ENCODE measurements at regions not wholly inside any gene's neighbourhood (a gene's known extent, or its start where the extent isn't known, plus 50 kb on each side); places are given as distances from the start of the nearest gene placed in this dataset.

- Histone ChIP-seq H3K9ac (ENCODE audit: low read depth, low read length) (no peak overlapping the region), H3K4me1 (ENCODE audit: insufficient read depth, low read length) (no peaks in the 10 kb centered on the region), H3K27ac (ENCODE audit: low read length) (no peak overlapping the region), H3K9me3 (ENCODE audit: insufficient read depth, low read depth, low read length) (no peaks in the 10 kb centered on the region), H3K27me3 (ENCODE audit: insufficient read depth, low read length) (no peaks in the 10 kb centered on the region), H3K36me3 (ENCODE audit: insufficient read depth, low read depth, low read length) (no peaks in the 10 kb centered on the region), H3K4me3 (ENCODE audit: low read length) (no peak overlapping the region)
Observed at GRCh38 chr16:52212841-52213240, 334.1 kb downstream of the TOX3 start.

- no peaks in the 10 kb centered on the region for H3K36me3 ChIP-seq (ENCODE audit: insufficient read depth, low read depth, low read length)
- H3K27me3 ChIP-seq (ENCODE audit: insufficient read depth, low read length), result no peaks in the 10 kb centered on the region
- no peaks in the 10 kb centered on the region for H3K4me1 ChIP-seq (ENCODE audit: insufficient read depth, low read length)
- H3K4me3 ChIP-seq (ENCODE audit: low read length), result no peak overlapping the region
- no peak overlapping the region for H3K27ac ChIP-seq (ENCODE audit: low read length)
- H3K9me3 ChIP-seq (ENCODE audit: insufficient read depth, low read depth, low read length), result no peaks in the 10 kb centered on the region
- no peak overlapping the region for H3K9ac ChIP-seq (ENCODE audit: low read depth, low read length)
Observed at GRCh38 chr16:52209227-52209626, 337.7 kb downstream of the TOX3 start.

- no peak overlapping the region for H3K4me3 ChIP-seq (ENCODE audit: low read length)
- H3K4me1 ChIP-seq (ENCODE audit: insufficient read depth, low read length), result no peaks in the 10 kb centered on the region
- no peaks in the 10 kb centered on the region for H3K9me3 ChIP-seq (ENCODE audit: insufficient read depth, low read depth, low read length)
- no peaks in the 10 kb centered on the region for H3K36me3 ChIP-seq (ENCODE audit: insufficient read depth, low read depth, low read length)
- no peak overlapping the region for H3K27ac ChIP-seq (ENCODE audit: low read length)
- H3K27me3 ChIP-seq (ENCODE audit: insufficient read depth, low read length), result no peaks in the 10 kb centered on the region
- no peak overlapping the region for H3K9ac ChIP-seq (ENCODE audit: low read depth, low read length)
Observed at GRCh38 chr16:52203096-52203495, 343.8 kb downstream of the TOX3 start.

GRCh38 chr16:52193441-52193840, 353.5 kb downstream of the TOX3 start:
- H3K9ac ChIP-seq (ENCODE audit: low read depth, low read length), result no peak overlapping the region
- no peaks in the 10 kb centered on the region for H3K9me3 ChIP-seq (ENCODE audit: insufficient read depth, low read depth, low read length)
- no peaks in the 10 kb centered on the region for H3K36me3 ChIP-seq (ENCODE audit: insufficient read depth, low read depth, low read length)
- H3K4me1 ChIP-seq (ENCODE audit: insufficient read depth, low read length), result no peaks in the 10 kb centered on the region
- H3K27me3 ChIP-seq (ENCODE audit: insufficient read depth, low read length), result no peaks in the 10 kb centered on the region
- no peak overlapping the region for H3K4me3 ChIP-seq (ENCODE audit: low read length)
- no peak overlapping the region for H3K27ac ChIP-seq (ENCODE audit: low read length)

GRCh38 chr16:52191531-52192134, 355.3 kb downstream of the TOX3 start:
- H3K9ac ChIP-seq (ENCODE audit: low read depth, low read length), result no peak overlapping the region
- H3K27me3 ChIP-seq (ENCODE audit: insufficient read depth, low read length), result no peaks in the 10 kb centered on the region
- H3K4me3 ChIP-seq (ENCODE audit: low read length), result no peak overlapping the region
- no peaks in the 10 kb centered on the region for H3K9me3 ChIP-seq (ENCODE audit: insufficient read depth, low read depth, low read length)
- no peak overlapping the region for H3K27ac ChIP-seq (ENCODE audit: low read length)
- no peaks in the 10 kb centered on the region for H3K4me1 ChIP-seq (ENCODE audit: insufficient read depth, low read length)
- no peaks in the 10 kb centered on the region for H3K36me3 ChIP-seq (ENCODE audit: insufficient read depth, low read depth, low read length)

- H3K27ac ChIP-seq (ENCODE audit: low read length), result no peak overlapping the region
- H3K9me3 ChIP-seq (ENCODE audit: insufficient read depth, low read depth, low read length), result no peaks in the 10 kb centered on the region
- no peaks in the 10 kb centered on the region for H3K4me1 ChIP-seq (ENCODE audit: insufficient read depth, low read length)
- H3K27me3 ChIP-seq (ENCODE audit: insufficient read depth, low read length), result no peaks in the 10 kb centered on the region
- no peaks in the 10 kb centered on the region for H3K36me3 ChIP-seq (ENCODE audit: insufficient read depth, low read depth, low read length)
- no peak overlapping the region for H3K4me3 ChIP-seq (ENCODE audit: low read length)
- no peak overlapping the region for H3K9ac ChIP-seq (ENCODE audit: low read depth, low read length)
Observed at GRCh38 chr16:52184336-52184735, 362.6 kb downstream of the TOX3 start.

GRCh38 chr16:52182840-52183239, 364.1 kb downstream of the TOX3 start:
- no peaks in the 10 kb centered on the region for H3K9me3 ChIP-seq (ENCODE audit: insufficient read depth, low read depth, low read length)
- H3K4me3 ChIP-seq (ENCODE audit: low read length), result no peak overlapping the region
- H3K9ac ChIP-seq (ENCODE audit: low read depth, low read length), result no peak overlapping the region
- no peaks in the 10 kb centered on the region for H3K27me3 ChIP-seq (ENCODE audit: insufficient read depth, low read length)
- H3K36me3 ChIP-seq (ENCODE audit: insufficient read depth, low read depth, low read length), result no peaks in the 10 kb centered on the region
- H3K27ac ChIP-seq (ENCODE audit: low read length), result no peak overlapping the region
- no peaks in the 10 kb centered on the region for H3K4me1 ChIP-seq (ENCODE audit: insufficient read depth, low read length)

- Histone ChIP-seq H3K4me1 (ENCODE audit: insufficient read depth, low read length) (no peaks in the 10 kb centered on the region; the same call in 1 of the 2 replicates), H3K9me3 (ENCODE audit: insufficient read depth, low read depth, low read length) (no peaks in the 10 kb centered on the region), H3K4me3 (ENCODE audit: low read length) (no peak overlapping the region), H3K36me3 (ENCODE audit: insufficient read depth, low read depth, low read length) (no peaks in the 10 kb centered on the region), H3K27ac (ENCODE audit: low read length) (no peak overlapping the region), H3K27me3 (ENCODE audit: insufficient read depth, low read length) (no peaks in the 10 kb centered on the region), H3K9ac (ENCODE audit: low read depth, low read length) (no peak overlapping the region)
Observed at GRCh38 chr16:52174168-52174567, 372.8 kb downstream of the TOX3 start.

- no peak overlapping the region for H3K27ac ChIP-seq (ENCODE audit: low read length)
- no peak overlapping the region for H3K9ac ChIP-seq (ENCODE audit: low read depth, low read length)
- H3K4me1 ChIP-seq (ENCODE audit: insufficient read depth, low read length), result no peaks in the 10 kb centered on the region
- no peaks in the 10 kb centered on the region for H3K27me3 ChIP-seq (ENCODE audit: insufficient read depth, low read length)
- no peaks in the 10 kb centered on the region for H3K9me3 ChIP-seq (ENCODE audit: insufficient read depth, low read depth, low read length)
- H3K4me3 ChIP-seq (ENCODE audit: low read length), result no peak overlapping the region
- no peaks in the 10 kb centered on the region for H3K36me3 ChIP-seq (ENCODE audit: insufficient read depth, low read depth, low read length)
Observed at GRCh38 chr16:52171481-52171880, 375.5 kb downstream of the TOX3 start.

GRCh38 chr16:52167328-52167727, 379.6 kb downstream of the TOX3 start:
- no peak overlapping the region for H3K27ac ChIP-seq (ENCODE audit: low read length)
- no peaks in the 10 kb centered on the region for H3K9me3 ChIP-seq (ENCODE audit: insufficient read depth, low read depth, low read length)
- H3K4me3 ChIP-seq (ENCODE audit: low read length), result no peak overlapping the region
- no peaks in the 10 kb centered on the region for H3K36me3 ChIP-seq (ENCODE audit: insufficient read depth, low read depth, low read length)
- no peaks in the 10 kb centered on the region for H3K27me3 ChIP-seq (ENCODE audit: insufficient read depth, low read length)
- H3K9ac ChIP-seq (ENCODE audit: low read depth, low read length), result no peak overlapping the region
- H3K4me1 ChIP-seq (ENCODE audit: insufficient read depth, low read length), result no peaks in the 10 kb centered on the region

- H3K4me1 ChIP-seq (ENCODE audit: insufficient read depth, low read length), result no peaks in the 10 kb centered on the region
- H3K9ac ChIP-seq (ENCODE audit: low read depth, low read length), result no peak overlapping the region
- H3K36me3 ChIP-seq (ENCODE audit: insufficient read depth, low read depth, low read length), result no peaks in the 10 kb centered on the region
- H3K4me3 ChIP-seq (ENCODE audit: low read length), result no peak overlapping the region
- H3K9me3 ChIP-seq (ENCODE audit: insufficient read depth, low read depth, low read length), result no peaks in the 10 kb centered on the region
- no peaks in the 10 kb centered on the region for H3K27me3 ChIP-seq (ENCODE audit: insufficient read depth, low read length)
- H3K27ac ChIP-seq (ENCODE audit: low read length), result no peak overlapping the region
Observed at GRCh38 chr16:52165961-52166360, 381.0 kb downstream of the TOX3 start.

- Histone ChIP-seq H3K4me3 (ENCODE audit: low read length) (no peak overlapping the region), H3K27me3 (ENCODE audit: insufficient read depth, low read length) (no peaks in the 10 kb centered on the region), H3K4me1 (ENCODE audit: insufficient read depth, low read length) (no peaks in the 10 kb centered on the region), H3K9ac (ENCODE audit: low read depth, low read length) (no peak overlapping the region), H3K9me3 (ENCODE audit: insufficient read depth, low read depth, low read length) (no peaks in the 10 kb centered on the region), H3K27ac (ENCODE audit: low read length) (no peak overlapping the region), H3K36me3 (ENCODE audit: insufficient read depth, low read depth, low read length) (no peaks in the 10 kb centered on the region)
Observed at GRCh38 chr16:52149003-52149402, 397.9 kb downstream of the TOX3 start.
